SK-N-SH (cell line): ENCODE measurements at regions not wholly inside any gene's neighbourhood (a gene's known extent, or its start where the extent isn't known, plus 50 kb on each side); places are given as distances from the start of the nearest gene placed in this dataset.
A peak's percentile ranks its signal among the peaks of the same experiment; 100 is the strongest.

Experiments used
- CTCF ChIA-PET: fragments of 300-600, 350-600 bp; formaldehyde crosslinking; extraction: SDS; loops from one replicate; lab custom pipeline; 2021; lab: Yijun Ruan, JAX
- POLR2A ChIA-PET: fragments of 350-600 bp; sonication (Branson Sonifier 250); formaldehyde crosslinking; extraction: SDS; loops from one replicate; lab custom pipeline; 2020; ENCODE audit warnings: antibody characterized with exemption, inconsistent platforms; lab: Yijun Ruan, JAX
- DNase-seq: peaks from one replicate; pipeline ENCODE4 v3.0.0; 2012
- H2AFZ ChIP-seq: fragments of 200-600 bp; sonication (generic); 2 replicates; pipeline ENCODE4 v1.8.1; 2016; ENCODE audit warnings: antibody characterized with exemption, mild to moderate bottlenecking, low read depth
- H3F3A ChIP-seq: fragments of 200-600 bp; sonication (generic); replicated peaks from 2 replicates; pipeline ENCODE3; 2016; ENCODE audit warnings: antibody characterized with exemption, mild to moderate bottlenecking; ENCODE audit not compliant: insufficient read depth
- H3K27ac ChIP-seq, 2 experiments: fragments of 200-500 bp in 1 of 2; fragments of 200-600 bp in 1 of 2; sonication (Bioruptor generic) in 1 of 2; sonication (generic), shearing (Covaris generic) in 1 of 2; 2 replicates each; pipeline versions ENCODE4 v1.5.1 to v1.6.1; 2014 to 2016; ENCODE audit warnings: low read depth in 2 of 2, inconsistent platforms in 1 of 2, low read length in 1 of 2, mild to moderate bottlenecking in 1 of 2, mixed read lengths in 1 of 2
- H3K27me3 ChIP-seq: fragments of 200-600 bp; sonication (generic), shearing (Covaris generic); 2 replicates; pipeline ENCODE4 v1.6.1; 2016; ENCODE audit warnings: mixed run types; ENCODE audit not compliant: insufficient read depth
- H3K36me3 ChIP-seq, 2 experiments: fragments of 200-500 bp in 1 of 2; fragments of 200-600 bp in 1 of 2; sonication (Bioruptor generic) in 1 of 2; sonication (generic) in 1 of 2; replicated peaks in 1 of 2; 2 replicates each; pipeline versions ENCODE3 to v1.5.1; 2014 to 2016; ENCODE audit warnings: low read length in 1 of 2, mild to moderate bottlenecking in 1 of 2; ENCODE audit not compliant: insufficient read depth in 2 of 2, control insufficient read depth in 1 of 2
- H3K4me1 ChIP-seq, 2 experiments: fragments of 200-500 bp in 1 of 2; fragments of 200-600 bp in 1 of 2; sonication (Bioruptor generic) in 1 of 2; sonication (generic), shearing (Covaris generic) in 1 of 2; 2 replicates each; pipeline versions ENCODE4 v1.5.1 to v1.6.1; 2014 to 2016; ENCODE audit warnings: low read depth in 1 of 2, low read length in 1 of 2, mixed run types in 1 of 2; ENCODE audit not compliant: insufficient read depth in 2 of 2, control insufficient read depth in 1 of 2
- H3K4me2 ChIP-seq: fragments of 200-600 bp; sonication (generic), shearing (Covaris generic); 2 replicates; pipeline ENCODE4 v1.6.1; 2017; ENCODE audit warnings: mixed run types
- H3K4me3 ChIP-seq, 2 experiments: fragments of 200-500 bp in 1 of 2; fragments of 200-600 bp in 1 of 2; sonication (Bioruptor generic) in 1 of 2; sonication (generic), shearing (Covaris generic) in 1 of 2; 2 replicates each; pipeline versions ENCODE4 v1.5.1 to v1.8.1; 2014 to 2016; ENCODE audit warnings: low read depth in 2 of 2, inconsistent platforms in 1 of 2, low read length in 1 of 2, mild to moderate bottlenecking in 1 of 2, mixed read lengths in 1 of 2, moderate library complexity in 1 of 2
- H3K79me2 ChIP-seq: fragments of 200-600 bp; sonication (generic); 2 replicates; pipeline ENCODE4 v1.8.1; 2017; ENCODE audit warnings: mild to moderate bottlenecking; ENCODE audit not compliant: insufficient read depth
- H3K9ac ChIP-seq: fragments of 200-600 bp; sonication (generic); 2 replicates; pipeline ENCODE4 v1.6.1; 2017; ENCODE audit warnings: mixed run types
- H3K9me2 ChIP-seq: fragments of 200-600 bp; sonication (generic); 2 replicates; pipeline ENCODE4 v1.6.1; 2017; ENCODE audit warnings: mixed run types
- H3K9me3 ChIP-seq: fragments of 200-600 bp; sonication (generic); 2 replicates; pipeline ENCODE4 v1.6.1; 2017; ENCODE audit warnings: mixed run types, mild to moderate bottlenecking, moderate library complexity
- H4K20me1 ChIP-seq: fragments of 200-600 bp; sonication (generic); 2 replicates; pipeline ENCODE4 v1.6.1; 2017; ENCODE audit warnings: mild to moderate bottlenecking, mixed run types; ENCODE audit not compliant: insufficient read depth
- CHD2 ChIP-seq: fragments of 150-350 bp; IDR thresholded peaks from 2 replicates; pipeline ENCODE4 v1.6.1; 2018; ENCODE audit warnings: low read length; ENCODE audit not compliant: partially characterized antibody
- EP300 ChIP-seq, 2 experiments: IDR thresholded peaks; 2 replicates each; pipeline versions ENCODE4 v1.4.0 to v1.6.1; 2012; ENCODE audit warnings: borderline replicate concordance in 1 of 2, low read depth in 1 of 2, low read length in 1 of 2
- EZH2phosphoT487 ChIP-seq: fragments of 200-600 bp; sonication (generic); IDR thresholded peaks from 2 replicates; pipeline ENCODE4 v1.6.1; 2017; ENCODE audit warnings: low read depth, mixed run types, mild to moderate bottlenecking, antibody characterized with exemption, moderate library complexity, borderline replicate concordance
- FOXM1 ChIP-seq: IDR thresholded peaks from 2 replicates; pipeline ENCODE4 v1.4.0; 2012; ENCODE audit warnings: low read depth, mild to moderate bottlenecking
- GATA2 ChIP-seq: sonication (generic); formaldehyde crosslinking; IDR thresholded peaks from 2 replicates; pipeline ENCODE4 v1.5.0; 2020; ENCODE audit warnings: mild to moderate bottlenecking, missing genetic modification reagents
- JUND ChIP-seq: IDR thresholded peaks from 2 replicates; pipeline ENCODE4 v1.4.0; 2012
- MXI1 ChIP-seq: IDR thresholded peaks from 2 replicates; pipeline ENCODE4 v1.6.1; 2012; ENCODE audit warnings: mild to moderate bottlenecking, low read depth, low read length, improper control_type of control experiment
- NFIC ChIP-seq: IDR thresholded peaks from 2 replicates; pipeline ENCODE4 v1.4.0; 2012; ENCODE audit warnings: borderline replicate concordance
- NRF1 ChIP-seq: IDR thresholded peaks from 2 replicates; pipeline ENCODE4 v1.6.1; 2012; ENCODE audit warnings: low read depth, mild to moderate bottlenecking, low read length
- POLR2AphosphoS5 ChIP-seq: IDR thresholded peaks from 2 replicates; pipeline ENCODE4 v1.6.1; 2012; ENCODE audit warnings: low read depth, low read length
- RFX5 ChIP-seq: IDR thresholded peaks from 2 replicates; pipeline ENCODE4 v1.6.1; 2012; ENCODE audit warnings: mild to moderate bottlenecking, improper control_type of control experiment, low read length
- SMC3 ChIP-seq: IDR thresholded peaks from 2 replicates; pipeline ENCODE4 v1.6.1; 2012; ENCODE audit warnings: low read depth, low read length, improper control_type of control experiment
- TAF1 ChIP-seq: IDR thresholded peaks from 2 replicates; pipeline ENCODE4 v1.6.1; 2012; ENCODE audit warnings: low read depth, mild to moderate bottlenecking, low read length, moderate library complexity, borderline replicate concordance
- TCF12 ChIP-seq: IDR thresholded peaks from 2 replicates; pipeline ENCODE4 v1.4.0; 2012
- TEAD4 ChIP-seq: IDR thresholded peaks from 2 replicates; pipeline ENCODE4 v1.4.0; 2012; ENCODE audit warnings: mild to moderate bottlenecking, borderline replicate concordance; ENCODE audit not compliant: insufficient read depth
- USF1 ChIP-seq: IDR thresholded peaks from 2 replicates; pipeline ENCODE4 v1.4.0; 2012; ENCODE audit warnings: low read depth, borderline replicate concordance
- USF2 ChIP-seq: fragments of 150-350 bp; IDR thresholded peaks from 2 replicates; pipeline ENCODE4 v1.6.1; 2017; ENCODE audit warnings: antibody characterized with exemption, low read length, low read depth, borderline replicate concordance
- ZBTB33 ChIP-seq: IDR thresholded peaks from 2 replicates; pipeline ENCODE4 v1.4.0; 2012; ENCODE audit warnings: low read depth, borderline replicate concordance
- WGBS: methylation state at CpG from one replicate; pipeline ENCODE4 v1.1.6; 2017; ENCODE audit warnings: low lambda C conversion rate; 5-methylcytosine and 5-hydroxymethylcytosine counted together
- TF ChIP-seq, protein P1 (sequence below): IDR thresholded peaks from 2 replicates; pipeline ENCODE4 v1.4.0; 2012; ENCODE audit warnings: low read depth
- TF ChIP-seq, protein P2 (sequence below): fragments of 200-600 bp; sonication (generic); IDR thresholded peaks from 2 replicates; pipeline ENCODE4 v1.6.1; 2017; ENCODE audit warnings: antibody characterized with exemption, mild to moderate bottlenecking, moderate library complexity
- TF ChIP-seq, protein P3 (sequence below): IDR thresholded peaks from 2 replicates; pipeline ENCODE4; 2012

DNA sequence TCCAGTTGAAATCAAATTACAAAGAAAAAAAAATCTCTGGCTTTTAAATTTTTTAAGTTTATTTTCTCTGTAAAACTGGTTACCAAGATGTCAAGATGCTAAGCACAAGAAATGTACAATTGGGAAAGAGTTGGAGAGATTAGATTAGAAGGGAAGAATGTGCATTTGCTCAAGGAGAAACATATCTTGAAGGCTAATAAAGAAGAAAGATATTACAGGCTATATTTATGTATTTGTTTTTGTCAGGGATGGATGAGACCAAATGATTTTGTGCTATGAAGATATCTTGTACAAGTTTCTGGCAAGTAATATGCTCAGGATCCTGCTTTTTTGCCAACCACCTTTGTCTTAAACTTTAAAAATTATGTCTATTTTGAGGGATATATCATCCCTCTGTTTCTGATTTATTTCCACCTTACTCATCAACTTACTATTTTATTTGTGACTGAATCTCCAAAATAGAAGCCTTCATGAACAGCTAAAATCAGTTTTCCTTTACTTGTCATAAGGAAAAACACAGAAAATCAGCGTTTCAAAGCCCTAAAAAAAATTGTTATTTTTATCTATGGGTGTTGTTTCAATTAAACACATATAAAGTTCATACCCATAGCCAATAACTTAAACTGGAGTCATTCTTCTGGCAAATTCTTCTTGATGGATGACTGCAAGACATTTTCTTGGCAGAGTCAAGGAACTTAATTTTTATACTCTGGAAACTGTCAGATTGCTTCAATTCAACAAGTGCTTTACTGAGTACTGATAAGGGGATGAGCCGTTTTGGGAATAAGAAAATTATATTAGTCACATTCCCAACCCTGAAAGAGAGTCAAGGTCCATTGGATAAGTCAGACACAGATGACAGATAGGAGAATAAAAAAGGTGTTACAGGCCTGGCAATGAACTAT is 141.8 kb downstream of the CTH start:
- peaks cover 6% of the 10 kb centered on the region for H3F3A ChIP-seq
- H3K27me3 ChIP-seq, result no peaks in the 10 kb centered on the region
- no peaks in the 10 kb centered on the region for H3K9me2 ChIP-seq
- no peak overlapping the region for H2AFZ ChIP-seq
- H3K4me2 ChIP-seq, result no peak overlapping the region
- WGBS, result 14% methylated on average over 2 of the region's 2 CpGs
- no peaks in the 10 kb centered on the region for H3K79me2 ChIP-seq
- POLR2A ChIA-PET, result no interaction called here
- no peaks in the 10 kb centered on the region for H3K9me3 ChIP-seq
- no peak overlapping the region for H3K9ac ChIP-seq
- TF ChIP-seq, protein P1, sequence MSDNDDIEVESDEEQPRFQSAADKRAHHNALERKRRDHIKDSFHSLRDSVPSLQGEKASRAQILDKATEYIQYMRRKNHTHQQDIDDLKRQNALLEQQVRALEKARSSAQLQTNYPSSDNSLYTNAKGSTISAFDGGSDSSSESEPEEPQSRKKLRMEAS, result no peak
- TF ChIP-seq JUND (0 out of 2 replicates have a peak, but pooled peaks have one; percentile 10), EZH2phosphoT487 (no peak), NRF1 (no peak), NFIC (peak; percentile 53; the same call in 1 of the 2 replicates), MXI1 (no peak), SMC3 (no peak), RFX5 (no peak), TCF12 (peak; percentile 55), TAF1 (no peak), CHD2 (no peak), FOXM1 (0 out of 2 replicates have a peak, but pooled peaks have one; percentile 27), EP300 (IDR thresholded peaks at IDR 0.05; ENCODE audit: borderline replicate concordance in 1 of 2, low read depth in 1 of 2, low read length in 1 of 2) (peak in 1 of 2 experiments; percentile 12; a peak in 1 of 4 replicates), ZBTB33 (no peak), USF2 (no peak), TEAD4 (0 out of 2 replicates have a peak, but pooled peaks have one; percentile 29), POLR2AphosphoS5 (peak; percentile 33; the same call in 1 of the 2 replicates), USF1 (no peak), GATA2 (CRISPR knock-in tag) (no peak)
- TF ChIP-seq, protein P2, sequence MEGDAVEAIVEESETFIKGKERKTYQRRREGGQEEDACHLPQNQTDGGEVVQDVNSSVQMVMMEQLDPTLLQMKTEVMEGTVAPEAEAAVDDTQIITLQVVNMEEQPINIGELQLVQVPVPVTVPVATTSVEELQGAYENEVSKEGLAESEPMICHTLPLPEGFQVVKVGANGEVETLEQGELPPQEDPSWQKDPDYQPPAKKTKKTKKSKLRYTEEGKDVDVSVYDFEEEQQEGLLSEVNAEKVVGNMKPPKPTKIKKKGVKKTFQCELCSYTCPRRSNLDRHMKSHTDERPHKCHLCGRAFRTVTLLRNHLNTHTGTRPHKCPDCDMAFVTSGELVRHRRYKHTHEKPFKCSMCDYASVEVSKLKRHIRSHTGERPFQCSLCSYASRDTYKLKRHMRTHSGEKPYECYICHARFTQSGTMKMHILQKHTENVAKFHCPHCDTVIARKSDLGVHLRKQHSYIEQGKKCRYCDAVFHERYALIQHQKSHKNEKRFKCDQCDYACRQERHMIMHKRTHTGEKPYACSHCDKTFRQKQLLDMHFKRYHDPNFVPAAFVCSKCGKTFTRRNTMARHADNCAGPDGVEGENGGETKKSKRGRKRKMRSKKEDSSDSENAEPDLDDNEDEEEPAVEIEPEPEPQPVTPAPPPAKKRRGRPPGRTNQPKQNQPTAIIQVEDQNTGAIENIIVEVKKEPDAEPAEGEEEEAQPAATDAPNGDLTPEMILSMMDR, result no peak
- TF ChIP-seq, protein P3, sequence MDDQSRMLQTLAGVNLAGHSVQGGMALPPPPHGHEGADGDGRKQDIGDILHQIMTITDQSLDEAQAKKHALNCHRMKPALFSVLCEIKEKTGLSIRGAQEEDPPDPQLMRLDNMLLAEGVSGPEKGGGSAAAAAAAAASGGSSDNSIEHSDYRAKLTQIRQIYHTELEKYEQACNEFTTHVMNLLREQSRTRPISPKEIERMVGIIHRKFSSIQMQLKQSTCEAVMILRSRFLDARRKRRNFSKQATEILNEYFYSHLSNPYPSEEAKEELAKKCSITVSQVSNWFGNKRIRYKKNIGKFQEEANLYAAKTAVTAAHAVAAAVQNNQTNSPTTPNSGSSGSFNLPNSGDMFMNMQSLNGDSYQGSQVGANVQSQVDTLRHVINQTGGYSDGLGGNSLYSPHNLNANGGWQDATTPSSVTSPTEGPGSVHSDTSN, result peak; percentile 77
- no peaks in the 10 kb centered on the region for H3K36me3 ChIP-seq
- no peaks in the 10 kb centered on the region; a peak in 1 of 4 replicates for H3K4me1 ChIP-seq
- H3K27ac ChIP-seq, result peak overlapping the region in 1 of 2 experiments; percentile 36; a peak in 1 of 4 replicates
- no peaks in the 10 kb centered on the region for H4K20me1 ChIP-seq
- CTCF ChIA-PET, result interaction anchor here (0.9 to 1.8 kb wide), 3 partner anchors 22 to 25 kb away, joined by 3 to 6 read pairs (median 4); no protein-coding TSS in a partner anchor
- no peak overlapping the region for H3K4me3 ChIP-seq
- DNase-seq, result no peak
